Ascending aorta (tissue), 2 donors: ENCODE measurements at regions not wholly inside any gene's neighbourhood (a gene's known extent, or its start where the extent isn't known, plus 50 kb on each side); places are given as distances from the start of the nearest gene placed in this dataset.

ENCODE experiments used
- DNase-seq, 2 donors: peaks; one replicate each; pipeline ENCODE4 v3.0.0-alpha.2; 2019; ENCODE audit warnings: low spot score in 2 of 2
- H3K27ac ChIP-seq, 2 donors: fragments of 200-600 bp; sonication (generic); one replicate each; pipeline ENCODE4 v1.5.1; 2016 to 2017; ENCODE audit warnings: mild to moderate bottlenecking in 1 of 2
- H3K27me3 ChIP-seq: fragments of 200-600 bp; sonication (generic); one replicate; pipeline ENCODE4 v1.5.1; 2017
- H3K36me3 ChIP-seq, 2 donors: fragments of 200-600 bp; sonication (generic); one replicate each; pipeline ENCODE4 v1.5.1; 2016
- H3K4me1 ChIP-seq, 2 donors: fragments of 200-600 bp; sonication (generic); one replicate each; pipeline ENCODE4 v1.5.1; 2016 to 2017; ENCODE audit warnings: mild to moderate bottlenecking in 1 of 2
- H3K4me3 ChIP-seq, 2 donors: fragments of 200-600 bp; sonication (generic); one replicate each; pipeline ENCODE4 v1.5.1; 2016 to 2017; ENCODE audit warnings: mild to moderate bottlenecking in 1 of 2
- H3K9me3 ChIP-seq, 2 donors: fragments of 200-600 bp; sonication (generic); one replicate each; pipeline ENCODE4 v1.5.1; 2016
- intact Hi-C: fragments of 100-400 bp; cut with DNase I; formaldehyde crosslinking; loops from one replicate; pipeline ENCODE4 v1.15.1; 2023
- TF ChIP-seq, protein P1 (sequence below), 3 experiments: fragments of 200-600 bp in 2 of 3; fragments of 450-650 bp in 1 of 3; sonication (generic) in 2 of 3; IDR thresholded peaks; one replicate each; pipeline ENCODE4 v1.5.1; 2016 to 2019; ENCODE audit warnings: antibody characterized with exemption in 3 of 3, mild to moderate bottlenecking in 1 of 3, moderate library complexity in 1 of 3

- no peak overlapping the region for H3K4me3 ChIP-seq
- no peaks in the 10 kb centered on the region for H3K9me3 ChIP-seq
- no peaks in the 10 kb centered on the region for H3K27me3 ChIP-seq
- H3K27ac ChIP-seq = no peak overlapping the region
- H3K36me3 ChIP-seq = no peaks in the 10 kb centered on the region
- TF ChIP-seq, protein P1, sequence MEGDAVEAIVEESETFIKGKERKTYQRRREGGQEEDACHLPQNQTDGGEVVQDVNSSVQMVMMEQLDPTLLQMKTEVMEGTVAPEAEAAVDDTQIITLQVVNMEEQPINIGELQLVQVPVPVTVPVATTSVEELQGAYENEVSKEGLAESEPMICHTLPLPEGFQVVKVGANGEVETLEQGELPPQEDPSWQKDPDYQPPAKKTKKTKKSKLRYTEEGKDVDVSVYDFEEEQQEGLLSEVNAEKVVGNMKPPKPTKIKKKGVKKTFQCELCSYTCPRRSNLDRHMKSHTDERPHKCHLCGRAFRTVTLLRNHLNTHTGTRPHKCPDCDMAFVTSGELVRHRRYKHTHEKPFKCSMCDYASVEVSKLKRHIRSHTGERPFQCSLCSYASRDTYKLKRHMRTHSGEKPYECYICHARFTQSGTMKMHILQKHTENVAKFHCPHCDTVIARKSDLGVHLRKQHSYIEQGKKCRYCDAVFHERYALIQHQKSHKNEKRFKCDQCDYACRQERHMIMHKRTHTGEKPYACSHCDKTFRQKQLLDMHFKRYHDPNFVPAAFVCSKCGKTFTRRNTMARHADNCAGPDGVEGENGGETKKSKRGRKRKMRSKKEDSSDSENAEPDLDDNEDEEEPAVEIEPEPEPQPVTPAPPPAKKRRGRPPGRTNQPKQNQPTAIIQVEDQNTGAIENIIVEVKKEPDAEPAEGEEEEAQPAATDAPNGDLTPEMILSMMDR (IDR thresholded peaks at IDR 0.05) = no peak
- DNase-seq = no peak
- H3K4me1 ChIP-seq = no peaks in the 10 kb centered on the region
- intact Hi-C loops = no loop called here
These were observed 176.2 kb upstream of the SNX19 start for GRCh38 chr11:131092469-131092868.

- H3K4me3 ChIP-seq = no peak overlapping the region
- no peak overlapping the region for H3K27ac ChIP-seq
- DNase-seq = no peak
- no peaks in the 10 kb centered on the region for H3K9me3 ChIP-seq
- H3K27me3 ChIP-seq = no peaks in the 10 kb centered on the region
- TF ChIP-seq, protein P1 (IDR thresholded peaks at IDR 0.05) = no peak
- no peaks in the 10 kb centered on the region for H3K4me1 ChIP-seq
- intact Hi-C loops = no loop called here
- no peaks in the 10 kb centered on the region for H3K36me3 ChIP-seq
These were observed 178.5 kb upstream of the SNX19 start for GRCh38 chr11:131094827-131095226.

GRCh38 chr11:131095511-131096185 lies 179.4 kb upstream of the SNX19 start:
- Histone ChIP-seq H3K36me3 (no peaks in the 10 kb centered on the region), H3K27me3 (no peaks in the 10 kb centered on the region), H3K9me3 (no peaks in the 10 kb centered on the region), H3K27ac (no peak overlapping the region), H3K4me3 (no peak overlapping the region), H3K4me1 (no peaks in the 10 kb centered on the region)
- intact Hi-C loops = no loop called here
- no peak for DNase-seq
- TF ChIP-seq, protein P1 (IDR thresholded peaks at IDR 0.05) = no peak

- intact Hi-C loops = no loop called here
- Histone ChIP-seq H3K27ac (no peak overlapping the region), H3K9me3 (no peaks in the 10 kb centered on the region), H3K4me3 (no peak overlapping the region), H3K36me3 (no peaks in the 10 kb centered on the region), H3K27me3 (no peaks in the 10 kb centered on the region), H3K4me1 (no peaks in the 10 kb centered on the region)
- no peak for DNase-seq
- TF ChIP-seq, protein P1 (IDR thresholded peaks at IDR 0.05) = no peak
These were observed 182.7 kb upstream of the SNX19 start for GRCh38 chr11:131099013-131099412.

DNA sequence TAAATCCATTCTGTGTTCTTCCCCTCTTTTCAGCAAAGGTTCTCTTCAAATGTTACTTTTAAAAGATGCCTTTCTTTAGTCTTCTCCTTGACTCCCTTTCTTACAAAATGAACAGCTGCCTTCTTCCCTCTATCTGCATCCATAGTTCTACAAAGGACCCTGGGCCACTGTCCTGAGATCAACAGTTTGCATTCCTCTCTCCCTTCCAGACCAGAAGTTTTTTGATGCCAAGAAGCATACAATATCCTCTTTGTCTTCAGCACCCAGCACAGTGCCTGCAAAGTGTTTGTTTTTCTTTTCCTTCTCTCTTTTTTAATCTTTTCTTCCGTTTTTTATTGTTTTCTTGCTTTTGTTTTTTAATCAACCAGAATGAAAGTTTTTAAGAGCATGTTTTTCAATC lies 183.5 kb upstream of the SNX19 start:
- Histone ChIP-seq H3K4me3 (no peak overlapping the region), H3K36me3 (no peaks in the 10 kb centered on the region), H3K4me1 (no peaks in the 10 kb centered on the region), H3K9me3 (no peaks in the 10 kb centered on the region), H3K27me3 (no peaks in the 10 kb centered on the region), H3K27ac (no peak overlapping the region)
- TF ChIP-seq, protein P1 (IDR thresholded peaks at IDR 0.05) = no peak
- intact Hi-C loops = no loop called here
- no peak for DNase-seq

DNA sequence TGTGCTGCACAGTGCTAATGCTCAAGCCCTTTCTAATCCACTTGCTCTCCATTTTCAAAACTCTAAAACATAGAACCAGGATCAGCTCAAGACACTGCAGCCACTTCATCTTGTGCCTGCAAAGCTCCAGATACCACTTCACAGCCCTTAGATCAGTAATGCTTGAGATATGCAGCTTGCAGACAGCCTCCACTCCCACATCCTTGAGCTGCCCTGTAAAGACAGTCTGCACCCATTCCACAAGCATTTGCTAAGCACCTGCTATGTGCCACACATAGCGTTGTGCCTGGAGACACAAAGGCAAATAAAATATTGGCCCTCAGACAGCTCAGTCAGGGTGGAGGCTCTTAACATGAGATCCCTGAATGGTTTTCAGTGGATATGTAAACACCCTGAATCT lies 192.5 kb upstream of the SNX19 start:
- Histone ChIP-seq H3K27ac (no peak overlapping the region), H3K36me3 (no peaks in the 10 kb centered on the region), H3K27me3 (no peaks in the 10 kb centered on the region), H3K4me3 (no peak overlapping the region), H3K4me1 (no peaks in the 10 kb centered on the region), H3K9me3 (no peaks in the 10 kb centered on the region)
- intact Hi-C loops = no loop called here
- TF ChIP-seq, protein P1 (IDR thresholded peaks at IDR 0.05) = no peak
- DNase-seq = no peak
